ENCODE measurements at regions not wholly inside any gene's neighbourhood (a gene's known extent, or its start where the extent isn't known, plus 50 kb on each side); places are given as distances from the start of the nearest gene placed in this dataset.

- in situ Hi-C loops (cut with MboI; ENCODE audit: low sequenced_read_pairs, unreplicated experiment): no loop called here
- no peak for TF ChIP-seq CTCF (IDR thresholded peaks at IDR 0.05; ENCODE audit: borderline replicate concordance, control extremely low read depth, extremely low read depth, insufficient read depth, missing control alignments)
- DNase-seq (ENCODE audit: low spot score): no peak
Observed at GRCh38 chr20:52441710-52442109, 250.1 kb upstream of the ZFP64 start.

DNA sequence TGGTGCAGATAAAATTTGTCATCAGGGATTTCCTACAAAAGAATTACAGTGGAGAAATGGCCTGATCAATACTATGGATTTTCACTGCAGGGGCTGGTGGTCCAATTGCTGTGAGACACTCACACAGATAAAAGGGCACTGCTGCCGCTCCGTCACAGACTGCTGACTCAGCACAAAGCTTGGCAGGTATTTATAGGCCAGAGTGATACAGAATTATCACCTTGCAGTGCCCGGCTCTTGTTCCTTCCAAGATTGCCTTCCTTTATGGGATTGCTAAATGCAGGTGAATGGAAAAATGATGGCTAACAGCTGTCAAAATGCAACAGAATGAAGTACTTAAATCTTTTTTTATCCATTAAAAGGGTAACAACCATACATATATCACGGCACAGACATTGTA is 247.8 kb upstream of the ZFP64 start:
- no peak for DNase-seq (ENCODE audit: low spot score)
- no peak for TF ChIP-seq CTCF (IDR thresholded peaks at IDR 0.05; ENCODE audit: borderline replicate concordance, control extremely low read depth, extremely low read depth, insufficient read depth, missing control alignments)
- in situ Hi-C loops (cut with MboI; ENCODE audit: low sequenced_read_pairs, unreplicated experiment): no loop called here

DNA sequence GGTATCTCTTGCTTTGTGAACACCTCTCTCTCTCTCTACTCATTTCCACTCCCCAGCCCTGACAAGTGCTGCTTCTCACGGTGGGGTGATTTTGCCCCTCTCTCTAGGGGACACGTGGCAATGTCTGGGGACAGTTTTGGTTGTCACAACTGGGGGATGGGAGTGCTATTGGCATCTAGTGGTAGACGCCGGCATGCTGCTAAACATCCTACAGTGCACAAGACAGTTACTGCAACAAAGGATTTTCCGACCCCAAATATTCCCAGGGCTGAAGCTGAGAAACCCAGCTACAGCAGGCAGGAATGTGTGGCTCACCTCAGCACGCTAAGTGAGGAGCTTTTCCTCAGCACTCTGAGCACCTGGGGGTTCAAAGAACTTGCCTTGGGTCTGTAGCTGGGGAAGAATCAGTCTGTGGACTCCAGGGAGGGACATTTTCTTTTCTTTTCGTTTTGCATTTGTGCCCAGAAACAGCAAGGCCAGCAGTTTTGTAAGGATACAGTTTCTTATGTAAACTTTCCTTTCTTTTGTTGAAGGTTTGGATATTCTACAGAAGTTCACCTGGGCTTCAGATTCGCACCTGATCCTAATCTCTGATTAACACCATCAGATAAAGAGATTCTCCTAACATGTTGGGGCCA is 246.9 kb upstream of the ZFP64 start:
- in situ Hi-C loops (cut with MboI; ENCODE audit: low sequenced_read_pairs, unreplicated experiment): no loop called here
- DNase-seq (ENCODE audit: low spot score): no peak
- TF ChIP-seq CTCF (IDR thresholded peaks at IDR 0.05; ENCODE audit: borderline replicate concordance, control extremely low read depth, extremely low read depth, insufficient read depth, missing control alignments): no peak

DNA sequence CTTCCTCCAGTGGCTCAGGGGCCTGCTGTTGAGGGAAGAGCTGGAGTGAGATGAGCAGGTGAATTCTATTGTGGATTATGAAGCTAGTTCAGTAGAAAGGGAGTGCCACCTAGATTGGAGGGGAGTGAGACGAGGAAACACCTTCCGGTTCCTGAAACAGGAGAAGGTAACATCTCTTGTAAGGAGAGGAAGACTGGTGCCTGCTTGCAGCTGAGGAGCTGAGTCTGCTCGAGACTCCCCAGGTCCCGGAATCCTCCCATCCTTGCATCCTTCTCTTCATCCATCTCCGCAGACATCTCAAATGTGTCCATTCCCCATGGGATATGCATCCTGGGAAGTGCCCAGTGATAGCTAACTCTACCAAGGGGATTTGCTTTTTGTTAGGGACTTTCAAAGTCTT is 242.9 kb upstream of the ZFP64 start:
- in situ Hi-C loops (cut with MboI; ENCODE audit: low sequenced_read_pairs, unreplicated experiment): no loop called here
- no peak for TF ChIP-seq CTCF (IDR thresholded peaks at IDR 0.05; ENCODE audit: borderline replicate concordance, control extremely low read depth, extremely low read depth, insufficient read depth, missing control alignments)
- DNase-seq (ENCODE audit: low spot score): no peak

- no peak for TF ChIP-seq CTCF (IDR thresholded peaks at IDR 0.05; ENCODE audit: borderline replicate concordance, control extremely low read depth, extremely low read depth, insufficient read depth, missing control alignments)
- in situ Hi-C loops (cut with MboI; ENCODE audit: low sequenced_read_pairs, unreplicated experiment): no loop called here
- DNase-seq (ENCODE audit: low spot score): no peak
Observed at GRCh38 chr20:52434041-52434425, 242.5 kb upstream of the ZFP64 start.

GRCh38 chr20:52433326-52434040 is 241.9 kb upstream of the ZFP64 start:
- TF ChIP-seq CTCF (IDR thresholded peaks at IDR 0.05; ENCODE audit: borderline replicate concordance, control extremely low read depth, extremely low read depth, insufficient read depth, missing control alignments): no peak
- DNase-seq (ENCODE audit: low spot score): no peak
- in situ Hi-C loops (cut with MboI; ENCODE audit: low sequenced_read_pairs, unreplicated experiment): no loop called here

Measured in GM13976 (cell line).